GM19468 (cell line): ENCODE measurements at regions not wholly inside any gene's neighbourhood (a gene's known extent, or its start where the extent isn't known, plus 50 kb on each side); places are given as distances from the start of the nearest gene placed in this dataset.

Experiments
- ATAC-seq: cut with Tn5 transposase; IDR thresholded peaks from one replicate; pipeline ENCODE4 v1.9.1; 2021; ENCODE audit warnings: mild to moderate bottlenecking, moderate library complexity, moderate number of reproducible peaks; ENCODE audit not compliant: unreplicated experiment; ENCODE audit errors: extremely low read depth

DNA sequence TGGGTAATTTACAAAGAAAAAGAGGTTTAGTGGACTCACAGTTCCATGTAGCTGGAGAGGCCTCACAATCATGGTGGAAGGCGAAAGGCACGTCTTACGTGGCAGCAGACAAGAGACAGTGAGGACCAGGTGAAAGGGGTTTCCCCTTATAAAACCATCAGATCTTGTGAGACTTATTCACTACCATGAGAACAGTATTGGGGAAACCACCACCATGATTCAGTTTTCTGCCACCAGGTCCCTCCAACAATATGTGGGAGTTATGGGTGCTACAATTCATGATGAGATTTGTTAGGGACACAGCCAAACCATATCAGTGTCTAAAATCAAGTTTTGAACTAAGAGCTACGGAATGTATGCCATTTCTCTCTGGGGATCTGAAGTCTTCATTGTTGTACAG lies 354.8 kb upstream of the C2CD4B start:
- no peak for ATAC-seq

DNA sequence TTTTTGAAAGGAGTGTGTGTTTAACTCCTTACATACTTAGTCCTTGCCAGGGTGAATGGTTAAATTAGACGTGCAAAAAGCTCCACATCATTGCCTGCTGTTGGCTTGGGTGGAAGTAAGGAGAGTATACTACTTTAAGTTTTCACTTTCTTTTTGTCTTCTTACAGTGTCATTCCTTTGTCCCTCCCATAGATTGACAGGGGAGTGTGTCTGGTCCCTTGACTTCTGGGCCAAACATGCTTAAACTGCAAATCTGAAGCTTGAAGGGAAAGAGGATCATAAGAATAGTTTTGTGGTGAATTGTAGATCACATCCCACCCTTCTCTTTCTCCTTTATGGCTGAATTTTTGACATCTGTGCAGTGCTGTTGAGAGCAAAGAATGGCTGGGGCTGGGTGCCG lies 355.8 kb upstream of the C2CD4B start:
- ATAC-seq = no peak

DNA sequence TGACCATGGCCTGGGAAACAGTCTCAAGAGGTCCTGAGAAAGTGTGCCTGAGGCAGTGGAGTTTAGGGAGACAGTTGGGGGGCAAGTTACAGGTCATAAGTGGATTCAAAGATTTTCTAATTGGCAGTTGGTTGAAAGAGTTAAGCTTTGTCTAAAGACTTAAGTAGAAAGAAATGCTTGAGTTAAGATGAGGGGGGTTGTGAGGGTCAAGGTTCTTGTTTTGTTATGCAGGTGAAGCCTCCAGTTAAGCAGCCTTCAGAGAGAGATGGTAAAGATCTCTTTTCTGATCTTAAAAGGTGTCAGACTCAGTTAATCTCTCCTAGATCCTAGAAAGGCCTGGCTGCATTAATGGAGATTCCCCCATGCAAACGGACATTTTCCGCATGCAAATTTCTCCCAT lies 356.3 kb upstream of the C2CD4B start:
- ATAC-seq = no peak

DNA sequence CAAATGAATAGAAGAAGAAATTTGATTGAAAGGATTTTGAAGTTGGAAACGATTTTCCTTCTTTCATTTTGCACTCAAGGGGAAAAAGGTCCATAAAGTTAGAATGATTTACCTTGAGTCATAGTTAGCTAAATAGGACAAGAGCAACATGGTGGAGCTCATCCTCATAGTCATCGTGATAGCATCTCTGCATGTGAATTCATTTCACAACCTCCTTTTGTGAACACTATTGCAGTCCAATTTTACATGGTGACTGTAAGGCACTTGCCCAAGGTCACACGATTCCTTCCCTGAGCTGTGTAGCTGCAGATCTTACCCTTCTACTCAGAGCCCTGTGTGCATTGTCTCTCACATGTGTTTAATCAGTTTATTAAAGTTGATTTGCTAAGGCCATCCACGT lies 359.8 kb upstream of the C2CD4B start:
- no peak for ATAC-seq

DNA sequence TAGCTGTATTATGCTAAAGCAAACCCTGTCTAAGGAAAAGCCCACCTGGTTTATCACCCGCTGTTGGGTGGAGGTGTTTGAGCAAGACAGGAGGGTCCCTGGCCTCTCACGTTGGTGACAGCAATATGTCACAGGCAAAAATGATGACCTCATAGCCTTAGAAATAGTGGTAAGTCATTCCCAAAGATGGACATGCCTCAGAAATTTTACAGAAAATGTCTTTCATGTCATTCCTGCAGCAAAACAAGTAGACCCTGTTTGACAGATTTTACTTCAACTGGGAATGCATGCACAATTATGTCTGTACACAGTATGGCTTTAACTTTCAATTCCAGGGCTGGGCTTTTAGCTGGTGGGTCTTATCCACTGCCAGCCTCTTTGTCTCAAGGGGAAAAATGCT lies 362.3 kb upstream of the C2CD4B start:
- ATAC-seq = no peak

DNA sequence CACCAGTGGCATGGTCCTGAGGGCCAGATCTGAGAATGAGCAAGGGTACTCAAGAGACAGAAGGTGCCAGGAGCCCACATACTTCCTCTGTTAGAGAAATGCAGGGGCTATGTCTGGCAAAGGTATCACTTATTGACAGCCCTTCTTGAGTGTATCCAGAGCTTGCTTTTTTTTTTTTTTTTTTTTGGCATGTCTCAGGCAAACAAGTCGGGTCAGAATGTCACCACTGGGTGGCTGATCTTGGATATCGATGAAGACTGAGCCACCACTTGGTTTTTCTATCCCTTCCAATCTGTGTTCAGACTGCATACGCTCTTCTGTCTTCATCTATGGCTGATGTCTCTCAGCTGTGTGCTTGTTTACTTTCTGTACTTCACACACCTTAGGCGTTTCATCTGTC lies 363.4 kb upstream of the C2CD4B start:
- no peak for ATAC-seq

DNA sequence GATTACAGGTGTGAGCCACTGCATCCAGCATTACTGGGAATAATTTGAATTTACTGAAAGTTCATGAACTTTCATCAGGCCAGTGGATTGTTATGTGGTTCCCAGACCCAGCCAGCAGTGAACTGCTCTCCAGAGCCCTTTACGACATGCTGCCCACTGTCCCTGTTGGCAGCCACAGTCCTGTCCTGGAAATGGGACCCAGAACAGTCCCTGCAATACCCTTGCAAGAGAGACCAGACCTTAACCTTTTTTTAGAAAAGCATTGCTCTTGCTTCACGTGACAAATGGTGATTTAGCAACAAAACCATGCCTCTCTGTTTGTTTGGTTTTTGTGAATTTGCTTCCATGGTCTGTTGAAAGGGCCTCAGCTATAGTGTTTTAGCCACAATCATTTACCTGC lies 367.3 kb upstream of the C2CD4B start:
- ATAC-seq = no peak

DNA sequence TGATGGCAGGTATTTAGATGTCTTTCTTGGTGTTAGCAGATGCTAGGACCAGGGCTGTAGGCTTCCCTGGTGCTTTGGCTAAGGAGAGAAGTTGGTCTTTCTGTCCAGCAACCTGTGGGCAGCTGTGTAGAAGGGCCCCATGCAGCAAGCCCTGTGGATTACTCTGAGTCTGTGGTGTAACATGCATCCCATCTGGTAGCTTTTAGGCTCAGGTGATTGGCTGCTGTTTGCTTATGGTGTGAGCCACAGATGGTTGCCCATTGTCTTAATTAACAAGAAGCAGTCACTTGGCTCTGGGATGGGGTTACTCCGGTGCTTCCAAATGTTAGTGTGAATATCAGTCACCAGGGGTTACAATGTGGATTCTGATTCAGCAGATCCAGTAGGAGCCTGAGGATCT lies 368.6 kb upstream of the C2CD4B start:
- ATAC-seq = no peak

DNA sequence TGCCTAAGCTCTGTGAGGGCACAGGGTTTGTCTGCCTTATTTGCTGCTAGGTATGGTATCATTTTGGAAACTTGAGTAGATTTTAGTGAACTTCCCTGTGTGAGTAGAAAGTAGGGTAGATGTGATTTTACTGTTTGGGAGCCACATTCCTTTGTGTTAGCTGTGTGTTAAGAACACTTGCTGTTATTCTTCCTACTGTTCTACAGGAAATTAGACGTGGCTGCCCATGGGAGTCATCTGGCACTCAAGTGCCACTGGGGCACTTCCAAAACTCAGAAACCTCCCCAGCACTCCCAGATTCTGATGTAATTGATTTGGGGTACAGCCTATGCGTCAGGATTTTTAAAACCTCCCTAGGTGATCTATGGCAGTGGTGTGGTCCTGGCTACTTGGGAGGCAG lies 369.9 kb upstream of the C2CD4B start:
- no peak for ATAC-seq

DNA sequence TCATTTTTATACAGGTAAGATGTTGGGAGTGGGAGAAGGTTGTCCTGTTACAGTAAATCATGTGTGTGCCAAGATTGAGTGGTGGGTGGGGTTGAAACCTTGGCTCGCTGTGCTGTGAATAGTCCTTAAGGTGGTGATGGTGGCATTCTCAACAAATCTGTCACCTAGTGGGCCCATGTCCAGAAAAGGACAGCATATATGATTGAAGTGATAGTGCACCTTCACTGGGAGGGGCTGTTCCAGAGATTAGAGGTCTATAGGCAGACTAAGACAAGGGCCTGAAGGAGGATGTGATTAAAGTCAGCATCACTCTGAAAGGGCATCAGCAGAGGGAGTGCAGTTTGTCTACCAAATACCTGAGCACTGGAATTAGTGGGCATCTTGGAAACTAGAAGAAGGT lies 374.2 kb upstream of the C2CD4B start:
- no peak for ATAC-seq

DNA sequence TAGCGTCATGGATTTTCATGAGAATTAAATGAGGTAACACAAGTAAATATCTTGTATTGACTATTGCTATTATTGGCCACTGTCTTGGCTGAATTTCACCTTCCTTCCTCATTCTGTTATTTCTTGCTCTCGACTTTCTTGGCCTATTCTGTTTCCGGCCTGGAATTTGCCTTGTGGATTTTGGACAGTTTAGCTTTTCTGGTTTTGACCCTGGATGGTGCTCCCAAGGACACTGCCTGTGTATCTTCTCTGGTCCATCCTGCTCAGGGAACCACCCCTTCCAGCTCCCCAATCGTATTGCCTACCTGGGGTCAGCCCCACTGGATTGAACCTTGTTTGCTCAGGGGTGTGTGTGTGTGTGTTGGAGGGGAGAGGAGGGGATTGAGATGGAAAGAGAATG lies 376.2 kb upstream of the C2CD4B start:
- no peak for ATAC-seq

DNA sequence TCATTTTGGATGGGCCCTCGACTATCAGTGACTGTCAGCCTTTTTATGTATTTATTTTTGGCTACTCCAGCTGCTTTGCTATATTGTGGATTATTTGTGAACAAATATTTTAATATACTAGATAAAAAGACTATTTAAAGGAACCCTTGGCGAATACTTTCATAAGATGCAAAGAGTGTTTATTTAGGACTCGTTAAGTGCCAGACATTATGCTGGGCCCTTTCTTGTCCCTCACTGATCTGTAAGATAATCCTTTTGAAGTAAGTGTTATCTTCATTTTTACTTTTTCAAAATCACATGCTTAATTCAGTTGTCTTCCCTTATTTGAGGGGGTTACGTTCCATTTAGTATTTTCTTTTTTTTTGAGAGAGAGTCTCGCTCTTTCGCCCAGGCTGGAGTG lies 376.8 kb upstream of the C2CD4B start:
- no peak for ATAC-seq

DNA sequence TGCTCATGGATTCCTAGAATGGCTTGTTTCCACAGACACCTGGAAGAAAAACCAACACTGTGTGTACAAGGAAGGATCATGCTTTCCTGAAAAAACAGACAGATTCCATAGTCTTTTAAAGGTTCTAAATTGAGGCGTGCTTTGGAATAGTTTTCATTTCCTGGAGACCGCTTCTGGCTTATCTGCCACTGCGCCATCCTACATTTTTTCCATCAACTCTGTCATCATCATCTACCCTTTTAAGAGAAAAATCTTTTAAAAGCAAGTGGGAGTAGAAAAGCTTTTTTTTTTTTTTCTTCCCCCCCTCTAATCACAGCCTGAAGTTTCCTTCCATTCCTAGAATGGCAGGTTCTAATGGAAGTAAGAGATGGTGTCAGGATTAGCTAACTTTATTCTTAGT lies 379.4 kb upstream of the C2CD4B start:
- no peak for ATAC-seq

DNA sequence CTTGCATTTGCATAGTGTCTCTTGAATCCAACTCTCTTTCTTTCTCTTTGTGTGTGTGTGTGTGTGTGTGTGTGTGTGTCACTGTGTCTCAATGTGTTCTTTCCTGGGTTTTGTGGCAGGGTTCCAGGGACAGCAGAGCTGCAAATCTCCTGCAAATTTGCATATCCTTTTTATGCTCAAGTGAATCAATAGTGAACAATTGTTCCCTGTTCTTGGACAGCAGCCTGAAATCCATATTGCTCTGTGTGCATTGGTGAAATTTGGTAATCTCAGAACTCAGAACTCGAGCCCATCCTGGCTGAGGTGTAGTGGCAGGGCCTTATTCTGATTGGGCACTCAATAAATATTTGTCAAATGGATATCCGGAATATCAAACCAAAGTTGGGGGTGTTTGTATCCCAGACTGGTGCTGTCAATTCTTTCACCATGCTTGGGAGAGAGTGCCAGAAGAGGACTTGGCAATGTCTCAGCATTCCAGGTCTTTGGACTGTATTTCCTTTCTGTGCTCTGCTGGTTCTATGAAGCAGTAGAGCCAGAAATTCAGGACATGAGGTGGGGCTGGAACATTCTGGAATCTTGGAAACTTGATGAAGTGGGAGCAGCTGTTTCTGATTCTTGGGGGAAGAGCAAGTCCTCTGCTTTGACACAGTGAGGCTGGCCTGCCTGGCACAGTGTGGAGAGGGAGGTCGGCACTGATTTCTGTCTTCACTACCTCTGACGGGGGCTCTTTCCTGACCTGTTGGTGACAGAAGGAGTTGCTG lies 380.6 kb upstream of the C2CD4B start:
- ATAC-seq = no peak

DNA sequence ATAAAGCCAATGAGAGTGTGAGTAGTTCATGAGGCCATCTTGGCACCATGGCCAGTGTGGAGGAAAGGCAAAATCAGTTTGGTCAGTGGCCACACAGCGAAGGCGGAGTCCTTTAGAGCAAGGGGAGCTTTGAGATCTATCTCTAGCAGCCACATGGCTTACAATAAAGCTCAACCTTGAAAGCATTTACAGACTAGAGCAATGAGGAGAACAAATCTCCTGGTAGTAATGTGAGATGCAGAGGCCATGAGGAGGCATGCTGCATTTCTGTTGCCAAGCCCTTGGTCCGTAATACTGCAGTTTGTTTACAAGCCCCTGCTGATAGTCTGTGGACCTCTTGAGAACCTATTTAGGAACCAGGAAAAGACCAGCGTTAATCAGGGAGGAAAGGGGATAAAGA lies 381.5 kb upstream of the C2CD4B start:
- no peak for ATAC-seq

DNA sequence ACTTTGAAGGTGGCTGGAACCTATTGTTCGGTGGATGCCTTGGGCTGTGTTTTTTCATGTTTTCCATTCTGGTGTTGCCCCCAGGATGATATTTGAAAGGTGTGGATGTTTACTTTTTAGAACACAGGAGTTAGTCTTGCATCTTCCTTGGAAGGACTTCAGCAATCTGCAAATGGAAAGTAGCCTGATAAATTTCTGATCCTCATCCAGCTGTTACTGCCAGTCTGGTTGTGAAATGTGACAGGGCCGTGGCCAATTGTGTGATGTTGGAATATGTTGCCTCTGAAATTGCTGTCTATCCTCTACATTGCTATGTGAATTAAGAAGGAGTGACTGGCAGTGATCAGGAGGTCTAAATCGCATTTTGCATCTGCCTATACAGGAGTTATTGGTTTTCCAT lies 382.5 kb upstream of the C2CD4B start:
- no peak for ATAC-seq

DNA sequence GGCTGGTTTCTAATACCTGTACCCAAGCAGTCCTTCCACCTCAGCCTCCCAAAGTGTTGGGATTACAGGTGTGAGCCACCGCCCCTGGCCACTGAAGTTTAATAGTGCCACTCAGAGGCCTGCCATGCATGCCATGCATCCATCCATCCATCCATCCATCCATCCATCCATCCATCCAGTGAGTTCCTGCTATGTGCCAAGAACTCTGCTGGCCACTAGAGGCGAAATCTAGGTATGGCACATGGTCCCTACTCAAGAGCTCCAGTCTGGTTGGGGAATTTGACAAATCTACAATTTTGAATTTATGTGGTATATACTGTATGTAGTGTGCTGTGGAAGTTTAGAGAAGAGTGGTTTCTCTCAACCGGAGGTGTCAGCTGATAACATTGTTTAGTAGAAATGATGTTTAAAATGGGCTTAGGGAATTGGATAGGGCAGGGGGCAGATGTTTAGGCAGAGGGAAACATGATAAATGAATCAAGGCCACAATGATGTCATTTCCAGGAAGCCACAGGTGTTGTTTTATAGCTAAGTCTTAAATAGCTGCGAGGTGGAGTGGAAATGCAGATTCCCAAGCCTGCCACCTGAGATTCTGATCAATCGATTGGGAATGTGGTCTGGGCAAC lies 384.4 kb upstream of the C2CD4B start:
- ATAC-seq = no peak

DNA sequence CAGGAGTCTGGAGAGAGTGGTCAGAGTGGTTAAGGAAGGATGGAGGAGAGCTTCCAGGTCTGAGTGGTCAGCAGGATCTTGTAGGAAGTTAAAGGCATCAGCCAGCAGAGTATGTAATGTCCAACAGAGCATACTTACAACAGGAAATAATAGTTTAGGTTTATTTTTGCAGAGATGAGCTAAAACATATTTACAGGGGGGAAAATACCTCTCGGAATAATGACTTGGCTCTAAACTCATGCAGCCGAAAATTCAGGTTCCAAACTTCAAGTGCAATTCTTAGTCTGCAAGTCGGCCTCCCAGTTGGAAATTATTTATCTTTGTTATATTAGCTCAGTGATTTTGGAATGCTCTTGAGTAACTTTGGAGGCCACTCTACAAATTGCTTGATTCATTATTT lies 385.0 kb upstream of the C2CD4B start:
- ATAC-seq = no peak

DNA sequence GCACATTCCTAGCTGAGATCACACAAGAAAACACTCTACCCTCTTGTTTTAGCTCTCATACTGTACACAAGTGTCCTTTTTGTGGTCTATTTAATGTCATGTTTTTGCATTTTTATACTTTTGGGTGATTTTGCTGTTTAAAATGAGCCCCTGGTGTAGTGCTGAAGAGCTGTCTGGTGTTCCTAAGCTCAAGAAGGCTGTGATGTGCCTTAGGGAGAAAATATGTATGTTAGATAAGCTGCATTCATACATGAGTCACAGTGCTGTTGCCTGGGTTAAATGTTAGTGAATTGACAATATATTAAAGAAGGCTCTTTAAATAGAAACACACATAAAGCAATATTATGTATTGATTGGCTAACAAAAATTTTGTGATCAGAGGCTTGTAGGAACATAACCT lies 387.4 kb upstream of the C2CD4B start:
- ATAC-seq = no peak

DNA sequence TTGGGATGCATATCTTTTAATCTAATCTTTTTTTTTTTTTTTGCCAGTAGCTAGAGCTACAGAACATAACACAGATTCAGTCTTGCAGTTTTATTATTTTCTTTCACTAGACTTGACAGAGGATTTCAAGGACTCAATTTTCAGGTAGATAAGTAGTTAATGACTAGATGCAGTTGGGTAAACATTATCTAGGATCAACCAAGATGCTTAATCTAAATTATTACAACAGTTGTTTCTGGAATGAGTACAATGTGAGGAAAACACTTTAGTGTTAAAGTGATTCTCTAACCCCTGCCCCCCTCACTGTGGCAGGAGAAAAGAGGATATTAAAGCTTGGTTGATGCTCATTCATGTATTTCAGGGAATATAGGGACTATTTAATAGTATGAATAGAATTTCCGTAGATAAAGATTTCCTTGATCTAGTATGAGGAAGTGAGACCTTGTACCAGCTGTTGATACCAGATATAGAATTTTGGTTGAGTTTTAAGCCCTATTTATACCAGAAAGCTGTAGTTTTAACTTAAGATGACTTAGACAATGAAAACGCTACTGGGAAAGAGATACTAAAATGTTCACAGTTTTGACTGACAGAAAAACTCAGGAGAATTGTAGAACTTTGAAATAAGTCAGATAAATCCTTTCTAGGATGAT lies 389.0 kb upstream of the C2CD4B start:
- ATAC-seq = no peak

DNA sequence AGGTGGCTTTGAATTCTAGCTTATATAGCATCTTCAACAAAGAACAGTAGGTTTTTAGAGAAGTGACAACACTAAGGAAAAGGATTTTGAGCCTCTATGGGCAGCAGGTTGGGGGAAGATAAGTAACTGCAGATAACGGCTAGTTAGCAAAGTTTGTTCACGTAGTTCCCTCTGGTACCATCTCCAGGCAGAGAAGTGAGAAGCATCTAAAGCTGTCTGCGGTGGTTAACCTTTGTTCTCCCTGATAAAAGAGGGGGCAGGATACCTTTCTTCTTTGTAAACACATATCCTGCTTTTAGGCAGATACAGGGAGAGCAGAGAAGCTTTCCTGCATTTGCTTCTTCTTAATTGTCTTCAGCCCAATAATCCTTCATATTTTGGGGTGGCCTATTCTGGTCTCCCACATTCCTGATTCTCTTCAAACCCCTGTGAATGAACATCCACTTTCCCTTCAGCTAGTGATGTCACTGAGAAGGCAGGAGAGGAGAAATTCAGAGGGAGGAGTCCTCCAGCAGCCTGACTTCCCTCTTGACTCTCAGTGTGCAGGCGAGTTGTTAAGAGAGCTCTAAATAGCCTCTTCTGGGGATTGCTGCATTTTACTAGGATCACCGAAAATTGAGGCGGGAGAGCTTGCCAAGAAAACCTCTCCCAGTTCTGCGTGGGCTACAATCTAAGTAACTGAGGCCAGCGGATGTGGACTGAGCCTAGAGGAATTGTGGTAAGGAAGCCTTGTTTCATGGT lies 393.7 kb upstream of the C2CD4B start:
- no peak for ATAC-seq
